Activated CD8-positive, alpha-beta memory T cell treated with anti-CD3 and anti-CD28 coated beads, Interleukin-2, amount 10 ng/mL, durations not matched to agents 7 days and 5 days (primary cell): ENCODE measurements at regions not wholly inside any gene's neighbourhood (a gene's known extent, or its start where the extent isn't known, plus 50 kb on each side); places are given as distances from the start of the nearest gene placed in this dataset.

Experiments used
- ATAC-seq: fragments of 150-1000 bp; cut with Tn5 transposase; one replicate; pipeline ENCODE4 v1.10.0; 2021; ENCODE audit warnings: moderate library complexity
- CTCF ChIA-PET: fragments of 350-600 bp; sonication (Branson Sonifier 250); formaldehyde crosslinking; loops from one replicate; lab custom pipeline; 2021; ENCODE audit warnings: antibody characterized with exemption; lab: Charles Lee
- DNase-seq: peaks from one replicate; pipeline ENCODE4 v3.0.0-alpha.2; 2020
- H3K27ac Mint-ChIP-seq: one replicate; pipeline ENCODE4 v1.8.0; 2021; ENCODE audit warnings: mild to moderate bottlenecking, mixed read lengths
- H3K27me3 Mint-ChIP-seq: one replicate; pipeline ENCODE4 v1.8.0; 2021; ENCODE audit warnings: mixed read lengths
- H3K36me3 Mint-ChIP-seq: one replicate; pipeline ENCODE4 v1.8.0; 2021; ENCODE audit warnings: mild to moderate bottlenecking, mixed read lengths
- H3K4me1 Mint-ChIP-seq: one replicate; pipeline ENCODE4 v1.8.0; 2021; ENCODE audit warnings: mixed read lengths
- H3K4me3 Mint-ChIP-seq: one replicate; pipeline ENCODE4 v1.8.0; 2021; ENCODE audit warnings: mild to moderate bottlenecking, moderate library complexity, mixed read lengths
- H3K9me3 Mint-ChIP-seq: one replicate; pipeline ENCODE4 v1.8.0; 2022; ENCODE audit warnings: low read depth, mixed read lengths

GRCh38 chr2:146027156-146027555 is 1507.2 kb upstream of the ZEB2 start:
- H3K4me3 Mint-ChIP-seq: no peak overlapping the region
- ATAC-seq (no peak), DNase-seq (no peak)
- peaks cover 3% of the 10 kb centered on the region for H3K9me3 Mint-ChIP-seq
- H3K4me1 Mint-ChIP-seq: no peaks in the 10 kb centered on the region
- no peak overlapping the region for H3K27ac Mint-ChIP-seq
- no peaks in the 10 kb centered on the region for H3K36me3 Mint-ChIP-seq
- CTCF ChIA-PET: no interaction called here
- H3K27me3 Mint-ChIP-seq: no peaks in the 10 kb centered on the region

DNA sequence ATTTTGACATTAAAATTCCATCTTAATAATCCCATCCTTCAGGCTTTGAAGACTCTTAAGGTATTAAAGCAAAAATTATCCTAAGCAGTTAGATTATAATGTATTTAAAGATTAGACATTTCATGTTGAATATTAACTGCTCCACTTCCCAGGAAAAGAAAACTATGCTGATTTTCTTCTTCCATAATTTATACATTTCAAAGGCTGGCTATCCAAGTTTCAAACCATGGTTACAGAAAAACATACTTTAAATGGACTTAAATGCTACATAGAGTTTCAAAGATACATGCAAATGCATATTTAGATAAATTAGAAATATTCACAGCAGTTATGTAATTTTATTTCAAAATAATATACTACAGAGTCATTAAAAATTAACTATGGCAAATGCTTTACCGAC is 1505.6 kb upstream of the ZEB2 start:
- no peaks in the 10 kb centered on the region for H3K4me1 Mint-ChIP-seq
- no peak overlapping the region for H3K27ac Mint-ChIP-seq
- DNase-seq: no peak
- CTCF ChIA-PET: no interaction called here
- H3K9me3 Mint-ChIP-seq: peaks cover 4% of the 10 kb centered on the region
- no peaks in the 10 kb centered on the region for H3K27me3 Mint-ChIP-seq
- no peak for ATAC-seq
- no peak overlapping the region for H3K4me3 Mint-ChIP-seq
- H3K36me3 Mint-ChIP-seq: no peaks in the 10 kb centered on the region

GRCh38 chr2:146024212-146024743 is 1504.4 kb upstream of the ZEB2 start:
- Mint-ChIP-seq H3K4me1 (no peaks in the 10 kb centered on the region), H3K27ac (no peak overlapping the region), H3K9me3 (peaks cover 5% of the 10 kb centered on the region), H3K27me3 (no peaks in the 10 kb centered on the region), H3K36me3 (no peaks in the 10 kb centered on the region), H3K4me3 (no peak overlapping the region)
- CTCF ChIA-PET: no interaction called here
- DNase-seq (no peak), ATAC-seq (no peak)

DNA sequence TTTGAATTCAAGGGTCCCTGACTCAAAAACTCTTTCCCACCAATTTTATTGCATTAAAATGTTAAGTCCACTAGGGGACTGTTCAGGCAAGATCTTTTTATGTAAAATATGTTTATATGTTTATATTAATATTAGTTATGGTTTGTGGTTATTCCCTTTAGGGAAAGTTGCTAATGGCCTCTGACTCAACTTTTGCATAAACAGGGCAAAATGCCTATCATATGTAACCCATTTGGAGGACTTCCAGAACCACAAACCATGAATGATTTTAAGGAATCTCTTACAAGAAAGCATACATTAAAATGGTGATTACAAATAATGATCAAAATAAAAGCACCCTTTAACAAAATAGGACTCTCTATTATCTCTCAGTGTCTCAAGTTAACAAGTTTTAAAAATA is 1484.5 kb upstream of the ZEB2 start:
- Mint-ChIP-seq H3K27ac (no peak overlapping the region), H3K4me3 (no peak overlapping the region), H3K36me3 (no peaks in the 10 kb centered on the region), H3K27me3 (no peaks in the 10 kb centered on the region), H3K9me3 (peaks cover 3% of the 10 kb centered on the region), H3K4me1 (no peaks in the 10 kb centered on the region)
- CTCF ChIA-PET: no interaction called here
- ATAC-seq: no peak
- DNase-seq: no peak

GRCh38 chr2:146003337-146003736 is 1483.4 kb upstream of the ZEB2 start:
- peaks cover 1% of the 10 kb centered on the region for H3K9me3 Mint-ChIP-seq
- H3K4me1 Mint-ChIP-seq: no peaks in the 10 kb centered on the region
- no peaks in the 10 kb centered on the region for H3K27me3 Mint-ChIP-seq
- H3K27ac Mint-ChIP-seq: no peak overlapping the region
- no peak overlapping the region for H3K4me3 Mint-ChIP-seq
- CTCF ChIA-PET: no interaction called here
- ATAC-seq: no peak
- DNase-seq: no peak
- no peaks in the 10 kb centered on the region for H3K36me3 Mint-ChIP-seq

DNA sequence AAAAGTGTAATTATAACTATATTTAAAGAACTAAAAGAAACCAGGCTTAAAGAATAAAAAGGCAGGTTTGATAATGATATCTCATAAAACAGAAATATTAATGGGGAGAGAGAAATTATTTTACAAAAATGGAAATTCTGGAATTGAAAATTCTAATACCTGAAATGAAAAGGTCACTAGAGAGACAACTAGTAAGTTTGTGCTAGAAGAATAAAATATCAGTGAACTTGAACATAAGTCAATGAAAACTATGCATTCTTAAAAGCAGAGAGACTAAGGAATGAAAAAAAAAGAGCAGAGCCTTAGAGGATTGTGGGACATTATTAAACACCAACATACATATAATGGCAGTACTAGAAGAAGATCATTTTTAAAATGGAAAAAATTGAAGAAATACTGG is 1475.0 kb upstream of the ZEB2 start:
- CTCF ChIA-PET: no interaction called here
- H3K27ac Mint-ChIP-seq: no peak overlapping the region
- peaks cover 9% of the 10 kb centered on the region for H3K9me3 Mint-ChIP-seq
- no peak for DNase-seq
- H3K4me3 Mint-ChIP-seq: no peak overlapping the region
- H3K4me1 Mint-ChIP-seq: no peaks in the 10 kb centered on the region
- no peaks in the 10 kb centered on the region for H3K36me3 Mint-ChIP-seq
- H3K27me3 Mint-ChIP-seq: no peaks in the 10 kb centered on the region
- ATAC-seq: no peak

GRCh38 chr2:145992572-145992971 is 1472.7 kb upstream of the ZEB2 start:
- Mint-ChIP-seq H3K36me3 (no peaks in the 10 kb centered on the region), H3K27ac (no peak overlapping the region), H3K4me1 (no peaks in the 10 kb centered on the region), H3K27me3 (no peaks in the 10 kb centered on the region), H3K9me3 (peaks cover 9% of the 10 kb centered on the region), H3K4me3 (no peak overlapping the region)
- no peak for DNase-seq
- ATAC-seq: no peak
- CTCF ChIA-PET: no interaction called here

DNA sequence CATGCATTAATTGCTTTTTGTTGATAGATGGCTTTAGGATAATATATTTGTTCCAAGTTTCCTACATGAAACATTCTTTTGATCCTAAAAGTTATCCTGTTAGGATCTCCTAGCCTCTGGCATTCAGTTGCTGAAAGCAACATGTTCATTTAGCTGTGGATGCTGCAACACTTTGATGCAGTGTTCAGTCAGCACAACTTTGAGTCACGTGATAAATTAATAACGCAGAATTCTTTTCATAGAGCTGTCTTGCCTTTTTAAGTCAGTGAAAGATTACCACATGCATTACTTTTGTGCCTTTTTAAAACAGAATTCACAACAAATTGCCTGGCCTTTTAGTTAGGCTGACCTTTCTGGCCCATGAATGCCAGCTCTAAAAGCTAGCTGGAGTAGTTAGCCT is 1467.9 kb upstream of the ZEB2 start:
- Mint-ChIP-seq H3K27ac (no peak overlapping the region), H3K9me3 (peaks cover 4% of the 10 kb centered on the region), H3K36me3 (no peaks in the 10 kb centered on the region), H3K4me1 (no peaks in the 10 kb centered on the region), H3K4me3 (no peak overlapping the region), H3K27me3 (no peaks in the 10 kb centered on the region)
- no peak for ATAC-seq
- CTCF ChIA-PET: no interaction called here
- no peak for DNase-seq

DNA sequence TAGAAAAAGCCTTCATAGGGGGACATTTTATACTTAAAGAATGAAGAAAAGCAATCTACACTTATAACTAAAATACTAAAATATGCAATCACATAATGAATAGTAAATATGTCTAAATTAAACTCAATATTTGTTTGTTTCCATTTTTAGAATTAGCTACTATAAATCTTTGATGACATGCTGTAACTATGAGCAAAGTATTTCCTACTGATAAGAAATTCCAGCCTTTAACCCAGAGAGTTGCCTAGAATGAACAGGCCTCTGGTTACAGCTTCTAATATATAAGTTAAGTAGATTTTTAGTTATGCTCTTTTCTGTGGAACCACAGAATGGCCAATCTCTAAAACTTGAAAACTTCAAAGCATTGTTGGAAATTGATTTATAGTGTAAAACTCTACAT is 1465.6 kb upstream of the ZEB2 start:
- DNase-seq: no peak
- H3K9me3 Mint-ChIP-seq: no peaks in the 10 kb centered on the region
- CTCF ChIA-PET: no interaction called here
- H3K4me3 Mint-ChIP-seq: no peak overlapping the region
- H3K36me3 Mint-ChIP-seq: no peaks in the 10 kb centered on the region
- ATAC-seq: no peak
- H3K27ac Mint-ChIP-seq: no peak overlapping the region
- no peaks in the 10 kb centered on the region for H3K4me1 Mint-ChIP-seq
- no peaks in the 10 kb centered on the region for H3K27me3 Mint-ChIP-seq

GRCh38 chr2:145984580-145984979 is 1464.7 kb upstream of the ZEB2 start:
- H3K36me3 Mint-ChIP-seq: no peaks in the 10 kb centered on the region
- ATAC-seq (no peak), DNase-seq (no peak)
- no peak overlapping the region for H3K27ac Mint-ChIP-seq
- no peak overlapping the region for H3K4me3 Mint-ChIP-seq
- CTCF ChIA-PET: no interaction called here
- no peaks in the 10 kb centered on the region for H3K9me3 Mint-ChIP-seq
- H3K4me1 Mint-ChIP-seq: no peaks in the 10 kb centered on the region
- no peaks in the 10 kb centered on the region for H3K27me3 Mint-ChIP-seq

GRCh38 chr2:145980318-145980717 is 1460.4 kb upstream of the ZEB2 start:
- ATAC-seq: no peak
- Mint-ChIP-seq H3K4me3 (no peak overlapping the region), H3K9me3 (no peaks in the 10 kb centered on the region)

DNA sequence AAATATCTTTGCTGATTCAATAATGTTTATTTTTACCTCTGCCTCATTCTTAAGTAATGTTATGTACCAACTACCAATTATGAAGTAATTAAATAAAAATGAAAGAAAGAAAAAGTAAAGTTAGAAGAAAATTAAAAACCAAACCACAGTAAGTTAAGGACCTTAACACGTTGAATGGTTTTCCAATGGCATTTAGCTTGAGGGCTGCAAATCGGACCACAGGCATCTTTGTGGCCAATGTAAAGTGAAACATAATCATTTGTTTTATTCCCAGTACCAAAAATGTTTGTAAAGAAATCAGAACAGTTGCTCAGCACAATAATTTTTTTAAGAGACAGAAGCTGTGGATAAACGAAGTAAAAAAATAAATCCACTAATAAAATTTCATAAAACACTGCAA is 1455.5 kb upstream of the ZEB2 start:
- Mint-ChIP-seq H3K9me3 (peaks cover 3% of the 10 kb centered on the region), H3K4me3 (no peak overlapping the region), H3K27ac (no peak overlapping the region), H3K36me3 (no peaks in the 10 kb centered on the region), H3K4me1 (no peaks in the 10 kb centered on the region), H3K27me3 (no peaks in the 10 kb centered on the region)
- DNase-seq (no peak), ATAC-seq (no peak)
- CTCF ChIA-PET: no interaction called here

More at GRCh38 chr2:145980318-145980717, 1460.4 kb upstream of the ZEB2 start:
- CTCF ChIA-PET: no interaction called here
- H3K27me3 Mint-ChIP-seq: no peaks in the 10 kb centered on the region
- no peak for DNase-seq
- H3K4me1 Mint-ChIP-seq: no peaks in the 10 kb centered on the region
- H3K27ac Mint-ChIP-seq: no peak overlapping the region
- no peaks in the 10 kb centered on the region for H3K36me3 Mint-ChIP-seq

- Mint-ChIP-seq H3K9me3 (peaks cover 14% of the 10 kb centered on the region), H3K4me1 (no peaks in the 10 kb centered on the region), H3K27ac (no peak overlapping the region), H3K36me3 (no peaks in the 10 kb centered on the region), H3K4me3 (no peak overlapping the region), H3K27me3 (no peaks in the 10 kb centered on the region)
- ATAC-seq (no peak), DNase-seq (no peak)
- CTCF ChIA-PET: no interaction called here
Measured at GRCh38 chr2:145961846-145962245, 1441.9 kb upstream of the ZEB2 start.

DNA sequence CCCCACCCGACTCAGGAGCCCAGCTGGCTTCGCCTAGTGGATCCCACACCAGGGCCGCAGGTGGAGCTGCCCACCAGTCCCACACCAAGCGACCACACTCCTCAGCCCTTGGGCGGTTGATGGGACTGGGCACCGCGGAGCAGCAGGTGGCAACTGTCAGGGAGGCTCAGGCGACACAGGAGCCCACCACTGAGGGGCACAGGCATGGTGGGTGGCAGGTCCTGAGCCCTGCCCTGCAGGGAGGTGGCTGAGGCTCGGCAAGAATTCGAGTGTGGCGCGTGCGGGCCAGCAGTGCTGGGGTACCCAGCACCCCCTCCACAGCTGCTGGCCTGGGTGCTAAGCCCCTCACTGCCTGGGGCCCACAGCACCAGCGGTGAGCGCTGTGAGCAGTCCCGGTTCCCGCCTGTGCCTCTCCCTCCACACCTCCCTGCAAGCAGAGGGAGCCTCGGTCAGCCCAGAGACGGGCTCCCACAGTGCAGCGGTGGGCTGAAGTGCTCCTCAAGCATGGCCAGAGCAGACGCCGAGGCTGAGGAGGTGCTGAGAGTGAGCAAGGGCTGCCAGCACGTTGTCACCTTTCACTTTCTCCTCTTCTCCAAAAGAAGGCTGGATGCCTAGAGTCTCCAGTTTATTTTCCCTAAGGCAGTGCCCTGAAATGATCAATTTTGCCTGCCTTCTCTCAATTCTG is 1440.7 kb upstream of the ZEB2 start:
- DNase-seq (no peak), ATAC-seq (no peak)
- H3K4me3 Mint-ChIP-seq: no peak overlapping the region
- H3K36me3 Mint-ChIP-seq: no peaks in the 10 kb centered on the region
- peaks cover 14% of the 10 kb centered on the region for H3K9me3 Mint-ChIP-seq
- CTCF ChIA-PET: no interaction called here
- H3K27ac Mint-ChIP-seq: no peak overlapping the region
- H3K27me3 Mint-ChIP-seq: no peaks in the 10 kb centered on the region
- no peaks in the 10 kb centered on the region for H3K4me1 Mint-ChIP-seq
